ENCODE measurements at regions not wholly inside any gene's neighbourhood (a gene's known extent, or its start where the extent isn't known, plus 50 kb on each side); places are given as distances from the start of the nearest gene placed in this dataset.

DNA sequence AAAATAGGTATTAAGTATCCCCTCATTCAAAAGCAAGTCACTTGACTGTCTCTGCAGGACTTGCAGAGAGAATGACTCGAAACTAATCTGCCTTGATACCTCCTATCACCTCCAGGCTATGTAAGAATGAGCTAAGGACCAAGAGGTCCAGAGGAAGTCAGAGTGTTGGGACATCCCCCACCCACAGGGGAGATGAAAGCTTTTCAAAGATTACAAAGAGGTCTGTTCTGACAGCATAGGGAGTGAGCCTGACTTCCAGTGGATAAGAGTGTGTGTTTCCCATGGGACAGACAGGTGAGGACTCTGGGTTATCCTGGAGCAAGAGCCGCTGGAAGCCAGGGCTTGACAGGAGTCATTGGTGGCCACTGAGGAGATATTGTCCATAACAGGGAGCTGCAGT is 85.0 kb upstream of the TACR1 start (continued):
- TF ChIP-seq EZH2 (IDR thresholded peaks at IDR 0.05; ENCODE audit: borderline replicate concordance, control insufficient read depth, low read depth, low read length) = no peak
- no peak for TF ChIP-seq SP1 (IDR thresholded peaks at IDR 0.05; ENCODE audit: low read depth, low read length)
- TF ChIP-seq GABPA (IDR thresholded peaks at IDR 0.05; ENCODE audit: low read depth) = no peak
- TF ChIP-seq IRF5 (IDR thresholded peaks at IDR 0.05; ENCODE audit: borderline replicate concordance) = no peak
- peak; percentile 52; the same call in 1 of the 2 replicates for TF ChIP-seq TCF7 (IDR thresholded peaks at IDR 0.05; ENCODE audit: borderline replicate concordance)
- peak; percentile 23 to 28; a peak in 1 of 4 replicates for TF ChIP-seq IKZF2 (IDR thresholded peaks at IDR 0.05)
- TF ChIP-seq EGR1 (IDR thresholded peaks at IDR 0.05; ENCODE audit: borderline replicate concordance in 1 of 2, low read depth in 2 of 2, low read length in 2 of 2) = peak in 1 of 2 experiments; percentile 75; a peak in 1 of 3 replicates
- no peak for TF ChIP-seq STAT1 (conservative IDR thresholded peaks at IDR 0.05)
- no peak for TF ChIP-seq HSF1 (IDR thresholded peaks at IDR 0.05; ENCODE audit: low read depth, low read length)
- TF ChIP-seq IKZF1 (conservative IDR thresholded peaks at IDR 0.05) = peak; percentile 43; the same call in 1 of the 2 replicates
- no peak for TF ChIP-seq SMAD5 (IDR thresholded peaks at IDR 0.05; ENCODE audit: low read depth)
- TF ChIP-seq EED (IDR thresholded peaks at IDR 0.05; ENCODE audit: low read depth) = peak; percentile 67; the same call in 1 of the 2 replicates

All from GM12878 (cell line).